Calu3 (cell line): ENCODE measurements at regions not wholly inside any gene's neighbourhood (a gene's known extent, or its start where the extent isn't known, plus 50 kb on each side); places are given as distances from the start of the nearest gene placed in this dataset.

Experiments
- BruUV-seq: library from RNA; stranded (reverse); fragments of 400-500 nt; replicated peaks from 2 replicates; lab custom pipeline; 2021; lab: Mats Ljungman, UMichigan
- CTCF ChIA-PET: fragments of 300-600 bp; sonication (Branson Sonifier 250); formaldehyde crosslinking; loops from one replicate; lab custom pipeline; 2022; ENCODE audit warnings: antibody characterized with exemption; lab: Charles Lee
- DNase-seq: peaks from one replicate; pipeline ENCODE4 v3.0.0; 2022
- H3K27ac Mint-ChIP-seq: one replicate; pipeline ENCODE4 v1.8.0; 2022; ENCODE audit warnings: mixed read lengths; ENCODE audit not compliant: unreplicated experiment
- H3K27me3 Mint-ChIP-seq: one replicate; pipeline ENCODE4 v1.8.0; 2022; ENCODE audit warnings: mixed read lengths; ENCODE audit not compliant: unreplicated experiment
- H3K36me3 Mint-ChIP-seq: one replicate; pipeline ENCODE4 v1.8.0; 2022; ENCODE audit warnings: mild to moderate bottlenecking, moderate library complexity, mixed read lengths; ENCODE audit not compliant: insufficient read depth, unreplicated experiment
- H3K4me1 Mint-ChIP-seq: one replicate; pipeline ENCODE4 v1.8.0; 2022; ENCODE audit warnings: mild to moderate bottlenecking, low read depth, mixed read lengths; ENCODE audit not compliant: unreplicated experiment
- H3K4me3 Mint-ChIP-seq: one replicate; pipeline ENCODE4 v1.8.0; 2022; ENCODE audit warnings: mild to moderate bottlenecking, low read depth, moderate library complexity, mixed read lengths; ENCODE audit not compliant: unreplicated experiment
- H3K9me3 Mint-ChIP-seq: one replicate; pipeline ENCODE4 v1.8.0; 2022; ENCODE audit warnings: low read depth, mixed read lengths; ENCODE audit not compliant: unreplicated experiment
- CTCF ChIP-seq: fragments of 200-600 bp; IDR thresholded peaks from one replicate; pipeline ENCODE4 v1.8.0; 2022; ENCODE audit warnings: antibody characterized with exemption; ENCODE audit not compliant: unreplicated experiment
- intact Hi-C: fragments of 100-400 bp; cut with micrococcal nuclease; formaldehyde crosslinking; loops from one replicate; pipeline ENCODE4 v1.10.0; 2022; ENCODE audit not compliant: unreplicated experiment

GRCh38 chr16:82504836-82505235, 121.9 kb upstream of the CDH13 start:
- intact Hi-C loops, result no loop called here
- BruUV-seq, result no TSS peak
- no peak for DNase-seq
- CTCF ChIA-PET, result no interaction called here
- Mint-ChIP-seq H3K9me3 (peaks cover 8% of the 10 kb centered on the region), H3K27ac (no peak overlapping the region), H3K27me3 (no peaks in the 10 kb centered on the region), H3K36me3 (no peaks in the 10 kb centered on the region), H3K4me3 (no peak overlapping the region), H3K4me1 (no peaks in the 10 kb centered on the region)
- no peak for TF ChIP-seq CTCF

GRCh38 chr16:82499302-82499701, 127.5 kb upstream of the CDH13 start:
- intact Hi-C loops, result no loop called here
- TF ChIP-seq CTCF, result no peak
- H3K4me3 Mint-ChIP-seq, result no peak overlapping the region
- H3K4me1 Mint-ChIP-seq, result no peaks in the 10 kb centered on the region
- CTCF ChIA-PET, result no interaction called here
- H3K9me3 Mint-ChIP-seq, result peaks cover 3% of the 10 kb centered on the region
- no TSS peak for BruUV-seq
- H3K27ac Mint-ChIP-seq, result no peak overlapping the region
- DNase-seq, result no peak
- no peaks in the 10 kb centered on the region for H3K27me3 Mint-ChIP-seq
- no peaks in the 10 kb centered on the region for H3K36me3 Mint-ChIP-seq

- intact Hi-C loops, result no loop called here
- no peak for TF ChIP-seq CTCF
- H3K4me3 Mint-ChIP-seq, result no peak overlapping the region
- H3K36me3 Mint-ChIP-seq, result no peaks in the 10 kb centered on the region
- CTCF ChIA-PET, result no interaction called here
- no peaks in the 10 kb centered on the region for H3K4me1 Mint-ChIP-seq
- H3K9me3 Mint-ChIP-seq, result peaks cover 1% of the 10 kb centered on the region
- BruUV-seq, result no TSS peak
- no peak overlapping the region for H3K27ac Mint-ChIP-seq
- H3K27me3 Mint-ChIP-seq, result no peaks in the 10 kb centered on the region
- DNase-seq, result no peak
These were observed 129.6 kb upstream of the CDH13 start for GRCh38 chr16:82497139-82497538.

- no peak overlapping the region for H3K4me3 Mint-ChIP-seq
- peaks cover 5% of the 10 kb centered on the region for H3K9me3 Mint-ChIP-seq
- intact Hi-C loops, result no loop called here
- no peak for TF ChIP-seq CTCF
- H3K36me3 Mint-ChIP-seq, result no peaks in the 10 kb centered on the region
- no peak overlapping the region for H3K27ac Mint-ChIP-seq
- no TSS peak for BruUV-seq
- peaks cover 43% of the 10 kb centered on the region for H3K27me3 Mint-ChIP-seq
- H3K4me1 Mint-ChIP-seq, result no peaks in the 10 kb centered on the region
- CTCF ChIA-PET, result interaction anchor here (0.7 kb wide), 1 partner anchor 1105 kb away, joined by 6 read pairs; no protein-coding TSS in a partner anchor
- DNase-seq, result no peak
These were observed 138.3 kb upstream of the CDH13 start for GRCh38 chr16:82488460-82488859.
